Mucosa of descending colon (tissue), 3 donors: ENCODE measurements at regions not wholly inside any gene's neighbourhood (a gene's known extent, or its start where the extent isn't known, plus 50 kb on each side); places are given as distances from the start of the nearest gene placed in this dataset.

Source experiments
- ATAC-seq: fragments of 200-7000 bp; cut with Tn5 transposase; one replicate; pipeline ENCODE4 v1.9.1; 2020; ENCODE audit warnings: mild to moderate bottlenecking, moderate library complexity
- DNase-seq, 3 donors: peaks; one replicate each; pipeline ENCODE4 v3.0.0-alpha.2; 2020
- H3K36me3 ChIP-seq: fragments of 200-600 bp; one replicate; pipeline ENCODE4 v1.8.0; 2021; ENCODE audit warnings: low read depth, mild to moderate bottlenecking
- H3K4me1 ChIP-seq: fragments of 200-600 bp; one replicate; pipeline ENCODE4 v1.8.0; 2021; ENCODE audit warnings: low read depth, mild to moderate bottlenecking
- H3K4me3 ChIP-seq: fragments of 200-600 bp; one replicate; pipeline ENCODE4 v1.8.0; 2021; ENCODE audit warnings: mild to moderate bottlenecking
- H3K9me3 ChIP-seq: fragments of 200-600 bp; one replicate; pipeline ENCODE4 v1.8.0; 2021; ENCODE audit warnings: mild to moderate bottlenecking
- CTCF ChIP-seq: fragments of 200-600 bp; IDR thresholded peaks from one replicate; pipeline ENCODE4 v1.8.0; 2022; ENCODE audit warnings: antibody characterized with exemption, mild to moderate bottlenecking
- intact Hi-C, 2 donors: fragments of 100-400 bp; cut with DNase I in 1 of 2; cut with micrococcal nuclease in 1 of 2; formaldehyde crosslinking; loops; one replicate each; pipeline versions ENCODE4 v1.11.0 to v1.11.1; 2022; cut with DNase I, micrococcal nuclease
- donor health status: DM: no; HTN: no; CAD: no; lungs with moderate emphysema.
- donor health status: DM: no; HTN: no; CAD: no.
- donor health status: DM: no; HTN: yes; CAD: no.

- H3K4me1 ChIP-seq, result no peaks in the 10 kb centered on the region
- no peak for DNase-seq
- ATAC-seq, result no peak
- H3K4me3 ChIP-seq, result no peak overlapping the region
- H3K36me3 ChIP-seq, result no peaks in the 10 kb centered on the region
- no peak for TF ChIP-seq CTCF
- intact Hi-C loops, result no loop called here
- no peaks in the 10 kb centered on the region for H3K9me3 ChIP-seq
Observed at GRCh38 chr1:118258975-118259374, 73.9 kb upstream of the SPAG17 start.

DNA sequence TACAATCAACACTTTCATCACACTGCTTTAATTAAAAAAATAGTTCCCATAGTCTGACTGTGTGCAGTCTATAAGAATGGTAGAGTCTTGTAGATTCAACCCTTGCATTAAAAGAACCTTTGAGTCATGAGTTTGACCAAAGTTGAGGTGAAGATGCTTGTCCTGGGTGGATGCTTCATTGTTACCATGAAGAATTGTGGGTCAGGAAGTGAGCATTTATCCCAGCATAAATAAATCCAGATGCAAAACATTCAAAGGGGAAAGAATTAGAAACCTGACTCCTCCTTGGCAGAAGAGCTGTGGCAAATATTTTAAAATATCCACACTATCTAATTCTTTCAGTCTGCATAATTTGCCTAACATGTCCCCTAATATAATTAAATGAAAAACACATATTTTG is 72.9 kb upstream of the SPAG17 start:
- H3K9me3 ChIP-seq, result no peaks in the 10 kb centered on the region
- no peak for ATAC-seq
- DNase-seq, result no peak
- H3K4me3 ChIP-seq, result no peak overlapping the region
- no peak for TF ChIP-seq CTCF
- H3K36me3 ChIP-seq, result no peaks in the 10 kb centered on the region
- intact Hi-C loops, result no loop called here
- H3K4me1 ChIP-seq, result no peaks in the 10 kb centered on the region

DNA sequence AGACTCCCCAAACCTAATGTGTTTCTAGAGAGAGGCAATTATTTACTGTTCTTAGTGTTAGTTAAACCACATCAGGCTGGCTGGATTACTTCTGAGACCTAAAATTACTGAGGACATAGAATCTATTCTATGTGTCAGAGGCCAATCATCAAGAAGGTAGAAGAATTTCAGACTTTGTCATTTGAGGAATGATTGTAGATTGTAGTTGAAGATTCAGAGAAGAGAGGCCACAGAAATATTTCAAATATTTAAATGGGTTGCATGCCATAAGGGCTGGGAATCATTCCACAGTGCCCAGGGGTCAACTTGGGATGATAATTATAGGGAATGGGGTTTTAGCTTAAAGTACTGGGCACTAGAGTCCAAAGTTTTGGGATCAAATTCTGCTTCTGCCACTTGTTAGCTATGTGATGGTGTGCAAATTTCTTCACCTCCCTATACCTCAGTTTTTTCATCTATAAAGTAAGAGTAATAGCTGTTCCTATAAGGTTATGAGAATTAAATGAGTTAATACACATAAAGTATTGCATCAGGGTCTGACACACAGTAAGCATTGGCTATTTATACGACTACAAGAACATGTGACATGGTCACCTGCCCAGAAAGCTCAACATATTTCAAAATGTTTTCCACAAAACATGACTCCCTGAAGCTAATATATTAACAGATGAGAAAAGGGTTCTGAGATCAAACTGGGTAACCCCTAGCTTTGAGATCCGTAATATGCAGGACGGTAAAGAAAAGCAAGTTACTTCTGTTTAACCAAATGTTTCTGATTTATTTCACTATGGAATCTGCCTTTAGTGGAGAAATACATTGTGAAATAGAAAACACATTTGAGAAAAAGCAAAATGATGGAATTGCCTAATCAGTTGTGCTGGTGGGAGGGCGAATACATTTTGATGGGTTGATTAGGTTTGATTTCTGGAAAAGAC is 69.7 kb upstream of the SPAG17 start:
- H3K9me3 ChIP-seq, result no peaks in the 10 kb centered on the region
- H3K4me3 ChIP-seq, result no peak overlapping the region
- no peaks in the 10 kb centered on the region for H3K36me3 ChIP-seq
- intact Hi-C loops, result no loop called here
- no peaks in the 10 kb centered on the region for H3K4me1 ChIP-seq
- DNase-seq, result no peak
- TF ChIP-seq CTCF, result no peak
- ATAC-seq, result no peak

DNA sequence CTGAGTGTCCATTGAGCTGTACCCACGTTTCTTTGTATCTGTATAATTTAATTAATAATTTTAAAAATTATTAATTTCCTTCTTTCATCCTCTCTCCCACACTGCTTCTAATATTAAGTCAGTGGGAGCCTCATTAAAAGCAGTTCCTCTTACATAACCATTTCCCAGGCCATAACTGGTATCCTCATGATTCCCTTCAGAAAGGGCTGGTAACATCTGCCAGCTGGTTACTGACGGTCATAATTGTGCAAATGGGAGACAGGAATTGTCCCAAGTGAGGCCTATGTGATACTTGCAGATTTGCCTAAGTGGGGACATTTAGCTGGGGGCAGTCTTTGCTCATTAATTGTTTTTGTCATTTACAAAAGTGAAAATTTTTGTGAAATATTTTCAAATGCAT is 69.0 kb upstream of the SPAG17 start:
- Histone ChIP-seq H3K4me3 (no peak overlapping the region), H3K36me3 (no peaks in the 10 kb centered on the region), H3K9me3 (no peaks in the 10 kb centered on the region), H3K4me1 (no peaks in the 10 kb centered on the region)
- intact Hi-C loops, result no loop called here
- TF ChIP-seq CTCF, result no peak
- ATAC-seq (no peak), DNase-seq (no peak)

DNA sequence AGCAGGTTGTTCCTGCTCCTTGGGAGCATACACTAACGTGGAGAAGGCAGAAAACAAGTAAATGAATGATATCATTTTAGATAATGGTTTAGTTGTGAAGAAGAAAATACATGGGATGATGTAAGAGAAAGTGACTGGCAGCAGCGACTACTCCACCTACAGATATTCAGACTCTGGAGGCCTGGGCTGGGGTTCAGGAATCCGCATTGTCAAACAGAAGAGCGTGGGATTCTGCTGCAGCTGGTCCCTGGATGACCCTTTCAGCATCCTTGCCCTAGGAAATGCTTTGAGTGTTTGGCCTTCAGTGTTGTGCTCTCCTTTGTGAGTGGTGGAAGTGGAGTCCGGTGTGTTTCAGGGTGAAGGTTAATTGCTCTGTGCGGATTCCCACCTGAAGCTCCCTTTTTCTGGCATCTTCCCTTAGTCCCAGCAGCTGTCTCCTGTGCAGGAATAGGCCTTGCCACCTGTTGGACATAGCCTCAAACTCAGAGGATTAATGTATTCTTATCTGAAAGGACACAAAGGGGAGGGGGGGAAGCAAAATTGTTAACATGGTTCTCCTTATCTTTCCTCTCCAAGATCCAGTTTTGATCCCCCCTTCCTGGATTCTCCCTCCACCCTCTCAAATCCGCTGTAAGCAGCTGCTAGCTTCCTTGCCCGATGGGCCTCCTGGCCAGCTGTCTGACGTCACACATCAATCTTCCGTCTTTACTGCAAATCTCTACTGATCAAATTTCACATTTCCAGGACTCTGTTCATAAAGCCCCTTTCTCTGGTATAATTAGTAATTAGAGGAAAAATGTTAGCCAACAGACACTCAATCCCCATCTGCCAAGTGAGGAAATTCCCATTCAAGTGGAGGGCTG is 68.3 kb upstream of the SPAG17 start:
- H3K9me3 ChIP-seq, result no peaks in the 10 kb centered on the region
- TF ChIP-seq CTCF, result no peak
- H3K36me3 ChIP-seq, result no peaks in the 10 kb centered on the region
- ATAC-seq, result no peak
- no peak overlapping the region for H3K4me3 ChIP-seq
- intact Hi-C loops, result no loop called here
- DNase-seq, result no peak
- no peaks in the 10 kb centered on the region for H3K4me1 ChIP-seq
